Progenitor cell of endocrine pancreas (in vitro differentiated cells): ENCODE measurements at regions not wholly inside any gene's neighbourhood (a gene's known extent, or its start where the extent isn't known, plus 50 kb on each side); places are given as distances from the start of the nearest gene placed in this dataset.
A peak's percentile ranks its signal among the peaks of the same experiment; 100 is the strongest.

Experiments used
- DNase-seq: peaks from one replicate; pipeline ENCODE4 v3.0.0; 2021; ENCODE audit warnings: low spot score; ENCODE audit not compliant: unreplicated experiment
- H3K27ac Mint-ChIP-seq: 2 replicates; pipeline ENCODE4 v1.8.0; 2021; ENCODE audit warnings: mild to moderate bottlenecking, moderate library complexity, mixed read lengths
- H3K27me3 Mint-ChIP-seq: 2 replicates; pipeline ENCODE4 v1.8.0; 2021; ENCODE audit warnings: mixed read lengths
- H3K36me3 Mint-ChIP-seq: 2 replicates; pipeline ENCODE4 v1.8.0; 2022; ENCODE audit warnings: mixed read lengths; ENCODE audit not compliant: insufficient read depth
- H3K4me1 Mint-ChIP-seq: 2 replicates; pipeline ENCODE4 v1.8.0; 2021; ENCODE audit warnings: low read depth, mixed read lengths
- H3K4me3 Mint-ChIP-seq: 2 replicates; pipeline ENCODE4 v1.8.0; 2021; ENCODE audit warnings: low read depth, mild to moderate bottlenecking, moderate library complexity, mixed read lengths
- H3K9me3 Mint-ChIP-seq: 2 replicates; pipeline ENCODE4 v1.8.0; 2021; ENCODE audit warnings: low read depth, mixed read lengths
- CTCF ChIP-seq: fragments of 200-600 bp; sonication (generic); IDR thresholded peaks from one replicate; pipeline ENCODE4 v1.5.0; 2021; ENCODE audit warnings: antibody characterized with exemption, mild to moderate bottlenecking; ENCODE audit not compliant: unreplicated experiment

- Mint-ChIP-seq H3K27me3 (no peaks in the 10 kb centered on the region), H3K36me3 (no peaks in the 10 kb centered on the region), H3K4me3 (no peak overlapping the region), H3K4me1 (peaks cover 24% of the 10 kb centered on the region), H3K9me3 (no peaks in the 10 kb centered on the region), H3K27ac (no peak overlapping the region)
- DNase-seq = no peak
- no peak for TF ChIP-seq CTCF
Measured at GRCh38 chr4:128519163-128519830, 231.7 kb upstream of the PGRMC2 start.

- no peak for TF ChIP-seq CTCF
- Mint-ChIP-seq H3K27me3 (no peaks in the 10 kb centered on the region), H3K36me3 (no peaks in the 10 kb centered on the region), H3K9me3 (no peaks in the 10 kb centered on the region), H3K27ac (peak overlapping the region; percentile 83), H3K4me3 (no peak overlapping the region), H3K4me1 (peaks cover 24% of the 10 kb centered on the region)
- DNase-seq = no peak
Measured at GRCh38 chr4:128517739-128518510, 230.3 kb upstream of the PGRMC2 start.

GRCh38 chr4:128517096-128517738, 229.6 kb upstream of the PGRMC2 start:
- Mint-ChIP-seq H3K9me3 (no peaks in the 10 kb centered on the region), H3K27ac (peak overlapping the region; percentile 82), H3K4me3 (no peak overlapping the region), H3K36me3 (no peaks in the 10 kb centered on the region), H3K27me3 (no peaks in the 10 kb centered on the region), H3K4me1 (peaks cover 20% of the 10 kb centered on the region)
- no peak for DNase-seq
- no peak for TF ChIP-seq CTCF

- no peaks in the 10 kb centered on the region for H3K27me3 Mint-ChIP-seq
- H3K36me3 Mint-ChIP-seq = no peaks in the 10 kb centered on the region
- no peaks in the 10 kb centered on the region for H3K9me3 Mint-ChIP-seq
- no peak overlapping the region for H3K4me3 Mint-ChIP-seq
- DNase-seq = no peak
- H3K27ac Mint-ChIP-seq = no peak overlapping the region
- H3K4me1 Mint-ChIP-seq = peaks cover 15% of the 10 kb centered on the region
- no peak for TF ChIP-seq CTCF
Measured at GRCh38 chr4:128516301-128516969, 228.8 kb upstream of the PGRMC2 start.
